Stomach (tissue), 4 donors: ENCODE measurements at regions not wholly inside any gene's neighbourhood (a gene's known extent, or its start where the extent isn't known, plus 50 kb on each side); places are given as distances from the start of the nearest gene placed in this dataset.

Source experiments
- CTCF ChIP-seq, 7 experiments: fragments of 450-650 bp in 4 of 7; fragments of 200-600 bp in 3 of 7; sonication (generic) in 3 of 7; IDR thresholded peaks; one replicate each; pipeline ENCODE4 v1.5.1; 2016 to 2019; ENCODE audit warnings: antibody characterized with exemption in 7 of 7, control low read depth in 2 of 7, mild to moderate bottlenecking in 1 of 7
- EP300 ChIP-seq: sonication (generic); formaldehyde crosslinking; IDR thresholded peaks from one replicate; pipeline ENCODE4 v1.6.1; 2017; ENCODE audit warnings: antibody characterized with exemption
- POLR2A ChIP-seq, 4 donors: fragments of 450-650 bp; IDR thresholded peaks; one replicate each; pipeline ENCODE4 v1.6.1; 2016; ENCODE audit warnings: antibody characterized with exemption in 4 of 4, control low read depth in 2 of 4, mild to moderate bottlenecking in 1 of 4, moderate library complexity in 1 of 4
- POLR2AphosphoS5 ChIP-seq, 3 donors: sonication (generic); formaldehyde crosslinking; IDR thresholded peaks; one replicate each; pipeline ENCODE4 v1.6.1; 2016; ENCODE audit warnings: antibody characterized with exemption in 3 of 3

GRCh38 chr4:41880840-41881831 is 54.1 kb upstream of the TMEM33 start:
- TF ChIP-seq POLR2AphosphoS5 (IDR thresholded peaks at IDR 0.05) (no peak), POLR2A (IDR thresholded peaks at IDR 0.05) (no peak), CTCF (IDR thresholded peaks at IDR 0.05) (no peak), EP300 (no peak)
